A549 (cell line): ENCODE measurements at regions not wholly inside any gene's neighbourhood (a gene's known extent, or its start where the extent isn't known, plus 50 kb on each side); places are given as distances from the start of the nearest gene placed in this dataset.

Experiments used
- ATAC-seq, 2 experiments: fragments of 200-7000 bp in 1 of 2; fragments of >200 bp in 1 of 2; cut with Nextera tagmentation in 1 of 2; cut with Tn5 transposase in 1 of 2; 3 replicates each; pipeline versions ENCODE4 v1.8.0 to v1.9.1; 2018 to 2020; ENCODE audit warnings: mild to moderate bottlenecking in 1 of 2, moderate library complexity in 1 of 2
- CTCF ChIA-PET: fragments of 300-600 bp; sonication (Branson Sonifier 250); formaldehyde crosslinking; extraction: SDS; loops from one replicate; lab custom pipeline; 2021; ENCODE audit warnings: antibody characterized with exemption, inconsistent platforms; lab: Yijun Ruan, JAX
- POLR2A ChIA-PET: fragments of 350-600 bp; formaldehyde crosslinking; extraction: SDS; loops from one replicate; lab custom pipeline; 2021; ENCODE audit warnings: antibody characterized with exemption, inconsistent platforms; lab: Yijun Ruan, JAX
- DNase-seq, 2 experiments: peaks; one replicate each; pipeline versions ENCODE4 v3.0.0 to v3.0.0-alpha.2; 2011 to 2016; ENCODE audit warnings: low read depth in 1 of 2, low spot score in 1 of 2
- FAIRE-seq: peaks from 2 replicates; lab custom pipeline; 2011; peaks lifted over from hg19 to GRCh38; lab: Jason Lieb, UNC
- H3K27ac ChIP-seq, 2 experiments: fragments of >200 bp; sonication (Bioruptor Twin); formaldehyde crosslinking; 3 replicates each; pipeline ENCODE4 v1.5.1; 2016 to 2017
- H3K4me1 ChIP-seq: fragments of >200 bp; sonication (Bioruptor Twin); formaldehyde crosslinking; 3 replicates; pipeline ENCODE4 v1.6.1; 2016
- H3K4me2 ChIP-seq: fragments of >200 bp; sonication (Bioruptor Twin); formaldehyde crosslinking; 3 replicates; pipeline ENCODE4 v1.6.1; 2016
- H3K4me3 ChIP-seq: fragments of >200 bp; sonication (Bioruptor Twin); formaldehyde crosslinking; 3 replicates; pipeline ENCODE4 v1.5.1; 2016
- H3K9me3 ChIP-seq: fragments of >200 bp; sonication (Bioruptor Twin); formaldehyde crosslinking; 3 replicates; pipeline ENCODE4 v1.6.1; 2016
- ATOH8 ChIP-seq: fragments of 250-450 bp; sonication (Bioruptor Pico); IDR thresholded peaks from 2 replicates; pipeline ENCODE4 v1.5.0; 2020; ENCODE audit warnings: low read depth, mild to moderate bottlenecking, moderate library complexity
- BHLHE40 ChIP-seq: IDR thresholded peaks from 2 replicates; pipeline ENCODE4 v1.6.1; 2012; ENCODE audit warnings: low read depth, low read length, inconsistent platforms
- CTCF ChIP-seq: fragments of >200 bp; sonication (Bioruptor Twin); formaldehyde crosslinking; IDR thresholded peaks from 3 replicates; pipeline ENCODE4 v1.5.1; 2016
- EHF ChIP-seq: fragments of 250-450 bp; sonication (Bioruptor Pico); IDR thresholded peaks from 2 replicates; pipeline ENCODE4 v1.5.0; 2020; ENCODE audit warnings: mild to moderate bottlenecking
- FOXS1 ChIP-seq: fragments of 250-450 bp; sonication (Bioruptor Pico); IDR thresholded peaks from 2 replicates; pipeline ENCODE4 v1.5.0; 2020; ENCODE audit warnings: mild to moderate bottlenecking, moderate library complexity
- HOXA7 ChIP-seq: fragments of 250-450 bp; sonication (Bioruptor Pico); IDR thresholded peaks from 2 replicates; pipeline ENCODE4 v1.5.0; 2020; ENCODE audit warnings: mild to moderate bottlenecking, moderate library complexity
- JUN ChIP-seq, 2 experiments: fragments of >200 bp; sonication (Bioruptor Twin); formaldehyde crosslinking; IDR thresholded peaks; 2 replicates in 1 of 2; 3 replicates in 1 of 2; pipeline ENCODE4 v1.6.1; 2016 to 2017
- JUNB ChIP-seq: fragments of >200 bp; sonication (Bioruptor Twin); formaldehyde crosslinking; IDR thresholded peaks from 2 replicates; pipeline ENCODE4 v1.6.1; 2016
- KDM5A ChIP-seq: fragments of 200-600 bp; sonication (generic); IDR thresholded peaks from 2 replicates; pipeline ENCODE4 v1.6.1; 2016; ENCODE audit warnings: antibody characterized with exemption, mild to moderate bottlenecking
- NFE2L2 ChIP-seq: fragments of 150-350 bp; conservative IDR thresholded peaks from 2 replicates; pipeline ENCODE4 v1.6.1; 2014; ENCODE audit warnings: low read length
- NPAS2 ChIP-seq: fragments of 250-450 bp; sonication (Bioruptor Pico); IDR thresholded peaks from 2 replicates; pipeline ENCODE4 v1.8.0; 2022; ENCODE audit warnings: mild to moderate bottlenecking, moderate library complexity, borderline replicate concordance
- PHF8 ChIP-seq: fragments of 200-600 bp; sonication (generic); IDR thresholded peaks from 2 replicates; pipeline ENCODE4 v1.6.1; 2016; ENCODE audit warnings: low read depth, mild to moderate bottlenecking, antibody characterized with exemption, moderate library complexity, borderline replicate concordance
- POLR2AphosphoS2 ChIP-seq: conservative IDR thresholded peaks from 2 replicates; pipeline ENCODE4 v1.6.1; 2012; ENCODE audit warnings: low read length, improper control_type of control experiment, inconsistent platforms
- RARB ChIP-seq: fragments of 250-450 bp; sonication (Bioruptor Pico); IDR thresholded peaks from 2 replicates; pipeline ENCODE4 v1.8.0; 2021; ENCODE audit warnings: mild to moderate bottlenecking, moderate library complexity
- RCOR1 ChIP-seq: fragments of 150-350 bp; IDR thresholded peaks from 2 replicates; pipeline ENCODE4 v1.6.1; 2014; ENCODE audit warnings: antibody characterized with exemption, low read length, low read depth
- RFX5 ChIP-seq: fragments of 450-650 bp; IDR thresholded peaks from 2 replicates; pipeline ENCODE4 v1.7.1; 2014; ENCODE audit warnings: antibody characterized with exemption, mild to moderate bottlenecking, moderate library complexity
- SMC3 ChIP-seq: fragments of >200 bp; sonication (Bioruptor Twin); formaldehyde crosslinking; IDR thresholded peaks from 3 replicates; pipeline ENCODE4 v1.6.1; 2018; ENCODE audit warnings: inconsistent platforms
- SREBF2 ChIP-seq: fragments of 450-650 bp; IDR thresholded peaks from 2 replicates; pipeline ENCODE4 v1.6.1; 2014; ENCODE audit warnings: mild to moderate bottlenecking, moderate library complexity
- TP53 ChIP-seq: fragments of 250-450 bp; sonication (Bioruptor Pico); IDR thresholded peaks from 2 replicates; pipeline ENCODE4 v1.5.0; 2021; ENCODE audit warnings: mild to moderate bottlenecking, moderate library complexity
- ZSCAN20 ChIP-seq: fragments of 250-450 bp; sonication (Bioruptor Pico); IDR thresholded peaks from 2 replicates; pipeline ENCODE4 v1.8.0; 2022; ENCODE audit warnings: mild to moderate bottlenecking, moderate library complexity
- WGBS: methylation state at CpG from one replicate; pipeline ENCODE4 v1.1.6; 2017; ENCODE audit errors: missing lambda C conversion rate; 5-methylcytosine and 5-hydroxymethylcytosine counted together
- TF ChIP-seq, protein P1 (sequence below): fragments of >200 bp; sonication (Bioruptor Twin); formaldehyde crosslinking; IDR thresholded peaks from 3 replicates; pipeline ENCODE4 v1.6.1; 2016
- TF ChIP-seq, protein P2 (sequence below): fragments of >200 bp; sonication (Bioruptor Twin); formaldehyde crosslinking; IDR thresholded peaks from 2 replicates; pipeline ENCODE4 v1.6.1; 2016
- TF ChIP-seq, protein P3 (sequence below): IDR thresholded peaks from 2 replicates; pipeline ENCODE4 v1.6.1; 2012

DNA sequence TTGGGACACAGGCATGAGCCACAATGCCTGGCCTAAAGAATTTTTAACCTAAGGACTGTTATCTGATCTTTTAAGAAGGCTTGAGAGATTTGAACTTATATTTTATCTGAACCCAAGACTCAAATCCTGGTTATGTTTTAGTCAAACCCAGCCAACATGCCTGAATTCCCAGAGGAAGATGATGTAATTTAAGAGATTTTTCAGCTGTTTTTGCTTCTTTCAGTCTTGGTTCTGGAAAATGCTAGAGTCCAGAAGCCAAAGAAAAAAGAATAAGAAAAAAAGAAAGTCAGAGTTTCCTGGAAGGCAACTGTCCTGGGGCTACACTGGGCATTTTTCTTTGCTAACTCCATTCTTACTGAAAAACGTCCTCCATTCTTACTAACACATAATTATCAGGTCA lies 85.8 kb downstream of the SNX18 start:
- no peak for TF ChIP-seq FOXS1 (CRISPR knock-in tag)
- no peak for TF ChIP-seq RFX5
- no peak for TF ChIP-seq JUNB
- no peak for TF ChIP-seq RCOR1
- TF ChIP-seq SMC3: no peak
- no peak for TF ChIP-seq EHF (CRISPR knock-in tag)
- TF ChIP-seq NPAS2 (CRISPR knock-in tag): no peak
- TF ChIP-seq KDM5A: no peak
- TF ChIP-seq ZSCAN20 (CRISPR knock-in tag): no peak
- no peak for TF ChIP-seq PHF8
- TF ChIP-seq, protein P1, sequence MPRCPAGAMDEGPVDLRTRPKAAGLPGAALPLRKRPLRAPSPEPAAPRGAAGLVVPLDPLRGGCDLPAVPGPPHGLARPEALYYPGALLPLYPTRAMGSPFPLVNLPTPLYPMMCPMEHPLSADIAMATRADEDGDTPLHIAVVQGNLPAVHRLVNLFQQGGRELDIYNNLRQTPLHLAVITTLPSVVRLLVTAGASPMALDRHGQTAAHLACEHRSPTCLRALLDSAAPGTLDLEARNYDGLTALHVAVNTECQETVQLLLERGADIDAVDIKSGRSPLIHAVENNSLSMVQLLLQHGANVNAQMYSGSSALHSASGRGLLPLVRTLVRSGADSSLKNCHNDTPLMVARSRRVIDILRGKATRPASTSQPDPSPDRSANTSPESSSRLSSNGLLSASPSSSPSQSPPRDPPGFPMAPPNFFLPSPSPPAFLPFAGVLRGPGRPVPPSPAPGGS: no peak
- TF ChIP-seq, protein P2, sequence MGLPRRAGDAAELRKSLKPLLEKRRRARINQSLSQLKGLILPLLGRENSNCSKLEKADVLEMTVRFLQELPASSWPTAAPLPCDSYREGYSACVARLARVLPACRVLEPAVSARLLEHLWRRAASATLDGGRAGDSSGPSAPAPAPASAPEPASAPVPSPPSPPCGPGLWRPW: no peak

GRCh38 chr5:54602475-54602874 lies 84.9 kb downstream of the SNX18 start:
- WGBS: 53% methylated on average over 7 of the region's 7 CpGs
- H3K4me1 ChIP-seq: no peaks in the 10 kb centered on the region
- ATAC-seq (no peak), FAIRE-seq (no peak), DNase-seq (no peak)
- TF ChIP-seq TP53 (CRISPR knock-in tag) (no peak), PHF8 (no peak), ATOH8 (CRISPR knock-in tag) (no peak), SREBF2 (no peak), RARB (CRISPR knock-in tag) (no peak), POLR2AphosphoS2 (no peak), JUN (IDR thresholded peaks at IDR 0.05) (no peak), CTCF (no peak), BHLHE40 (no peak), NFE2L2 (no peak), HOXA7 (CRISPR knock-in tag) (no peak)
- TF ChIP-seq, protein P1: no peak
- TF ChIP-seq, protein P3, sequence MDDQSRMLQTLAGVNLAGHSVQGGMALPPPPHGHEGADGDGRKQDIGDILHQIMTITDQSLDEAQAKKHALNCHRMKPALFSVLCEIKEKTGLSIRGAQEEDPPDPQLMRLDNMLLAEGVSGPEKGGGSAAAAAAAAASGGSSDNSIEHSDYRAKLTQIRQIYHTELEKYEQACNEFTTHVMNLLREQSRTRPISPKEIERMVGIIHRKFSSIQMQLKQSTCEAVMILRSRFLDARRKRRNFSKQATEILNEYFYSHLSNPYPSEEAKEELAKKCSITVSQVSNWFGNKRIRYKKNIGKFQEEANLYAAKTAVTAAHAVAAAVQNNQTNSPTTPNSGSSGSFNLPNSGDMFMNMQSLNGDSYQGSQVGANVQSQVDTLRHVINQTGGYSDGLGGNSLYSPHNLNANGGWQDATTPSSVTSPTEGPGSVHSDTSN: no peak
- no peak overlapping the region for H3K27ac ChIP-seq
- H3K4me2 ChIP-seq: no peak overlapping the region
- no peaks in the 10 kb centered on the region; the same call in 2 of the 3 replicates for H3K9me3 ChIP-seq
- CTCF ChIA-PET: no interaction called here
- POLR2A ChIA-PET: no interaction called here
- no peak overlapping the region for H3K4me3 ChIP-seq

More for the DNA sequence above, 85.8 kb downstream of the SNX18 start:
- H3K9me3 ChIP-seq: no peaks in the 10 kb centered on the region
- no peak overlapping the region for H3K4me2 ChIP-seq
- H3K4me1 ChIP-seq: no peaks in the 10 kb centered on the region
- DNase-seq (no peak), ATAC-seq (no peak), FAIRE-seq (no peak)
- POLR2A ChIA-PET: no interaction called here
- no peak overlapping the region for H3K27ac ChIP-seq
- no peak overlapping the region for H3K4me3 ChIP-seq
- 7% methylated on average over 1 of the region's 1 CpG for WGBS
- CTCF ChIA-PET: no interaction called here
